Gastrocnemius medialis (tissue), 4 donors: ENCODE measurements at regions not wholly inside any gene's neighbourhood (a gene's known extent, or its start where the extent isn't known, plus 50 kb on each side); places are given as distances from the start of the nearest gene placed in this dataset.

Experiments used
- ATAC-seq, 2 donors: fragments of 150-250 bp; one replicate each; pipeline ENCODE4 v1.9.1; 2016
- DNase-seq, 2 donors: peaks; one replicate each; pipeline ENCODE4 v3.0.0-alpha.2; 2019
- H3K27ac ChIP-seq, 4 donors: fragments of 200-600 bp; sonication (generic); 1 replicate in 1 of 4; 2 replicates in 3 of 4; pipeline ENCODE4 v1.5.1; 2016 to 2018; ENCODE audit warnings: mild to moderate bottlenecking in 2 of 4, moderate library complexity in 1 of 4
- H3K27me3 ChIP-seq, 3 donors: fragments of 200-600 bp; sonication (generic) in 2 of 3; 1 replicate in 1 of 3; 2 replicates in 2 of 3; pipeline versions ENCODE4 v1.5.1 to v1.6.0; 2016 to 2019; ENCODE audit warnings: mild to moderate bottlenecking in 1 of 3, moderate library complexity in 1 of 3
- H3K36me3 ChIP-seq, 2 donors: fragments of 200-600 bp; sonication (generic) in 1 of 2; one replicate each; pipeline ENCODE4 v1.5.1; 2017 to 2018
- H3K4me1 ChIP-seq, 2 donors: fragments of 200-600 bp; sonication (generic) in 1 of 2; one replicate each; pipeline ENCODE4 v1.5.1; 2016 to 2017; ENCODE audit warnings: mild to moderate bottlenecking in 2 of 2
- H3K4me3 ChIP-seq, 4 donors: fragments of 200-600 bp; sonication (generic) in 3 of 4; 1 replicate in 1 of 4; 2 replicates in 3 of 4; pipeline ENCODE4 v1.5.1; 2016 to 2019; ENCODE audit warnings: mild to moderate bottlenecking in 2 of 4
- H3K9me3 ChIP-seq, 3 donors: fragments of 200-600 bp; sonication (generic) in 2 of 3; 1 replicate in 1 of 3; 2 replicates in 2 of 3; pipeline ENCODE4 v1.5.1; 2016 to 2019
- POLR2A ChIP-seq, 2 donors: fragments of 450-650 bp; IDR thresholded peaks; one replicate each; pipeline ENCODE4 v1.6.1; 2017; ENCODE audit warnings: antibody characterized with exemption in 2 of 2, mild to moderate bottlenecking in 2 of 2, moderate library complexity in 2 of 2
- in situ Hi-C, 4 donors: fragments of 200-750 bp; cut with MboI; loops; one replicate each; pipeline versions ENCODE4 v1.15.0 to v1.8.0; 2017; ENCODE audit warnings: low sequenced_read_pairs in 4 of 4
- intact Hi-C: fragments of 100-400 bp; cut with DNase I; formaldehyde crosslinking; loops from one replicate; pipeline ENCODE4 v1.15.1; 2023; ENCODE audit warnings: low total_unique reads
- TF ChIP-seq, protein P1 (sequence below), 5 experiments: fragments of 450-650 bp in 3 of 5; fragments of 200-600 bp in 2 of 5; sonication (generic) in 2 of 5; IDR thresholded peaks in 4 of 5; conservative IDR thresholded peaks in 1 of 5; 1 replicate in 4 of 5; 2 replicates in 1 of 5; pipeline ENCODE4 v1.5.1; 2016 to 2019; ENCODE audit warnings: antibody characterized with exemption in 5 of 5, mild to moderate bottlenecking in 3 of 5, moderate library complexity in 3 of 5

GRCh38 chr22:49181431-49181830, 646.2 kb downstream of the BRD1 start:
- in situ Hi-C loops: no loop called here
- Histone ChIP-seq H3K9me3 (no peaks in the 10 kb centered on the region), H3K36me3 (no peaks in the 10 kb centered on the region), H3K27ac (no peak overlapping the region), H3K27me3 (no peaks in the 10 kb centered on the region), H3K4me1 (no peaks in the 10 kb centered on the region), H3K4me3 (no peak overlapping the region)
- no peak for ATAC-seq
- no peak for DNase-seq
- intact Hi-C loops: no loop called here
- no peak for TF ChIP-seq POLR2A (IDR thresholded peaks at IDR 0.05)
- TF ChIP-seq, protein P1, sequence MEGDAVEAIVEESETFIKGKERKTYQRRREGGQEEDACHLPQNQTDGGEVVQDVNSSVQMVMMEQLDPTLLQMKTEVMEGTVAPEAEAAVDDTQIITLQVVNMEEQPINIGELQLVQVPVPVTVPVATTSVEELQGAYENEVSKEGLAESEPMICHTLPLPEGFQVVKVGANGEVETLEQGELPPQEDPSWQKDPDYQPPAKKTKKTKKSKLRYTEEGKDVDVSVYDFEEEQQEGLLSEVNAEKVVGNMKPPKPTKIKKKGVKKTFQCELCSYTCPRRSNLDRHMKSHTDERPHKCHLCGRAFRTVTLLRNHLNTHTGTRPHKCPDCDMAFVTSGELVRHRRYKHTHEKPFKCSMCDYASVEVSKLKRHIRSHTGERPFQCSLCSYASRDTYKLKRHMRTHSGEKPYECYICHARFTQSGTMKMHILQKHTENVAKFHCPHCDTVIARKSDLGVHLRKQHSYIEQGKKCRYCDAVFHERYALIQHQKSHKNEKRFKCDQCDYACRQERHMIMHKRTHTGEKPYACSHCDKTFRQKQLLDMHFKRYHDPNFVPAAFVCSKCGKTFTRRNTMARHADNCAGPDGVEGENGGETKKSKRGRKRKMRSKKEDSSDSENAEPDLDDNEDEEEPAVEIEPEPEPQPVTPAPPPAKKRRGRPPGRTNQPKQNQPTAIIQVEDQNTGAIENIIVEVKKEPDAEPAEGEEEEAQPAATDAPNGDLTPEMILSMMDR (IDR thresholded peaks at IDR 0.05 in 4 of 5, conservative IDR thresholded peaks at IDR 0.05 in 1 of 5): no peak

DNA sequence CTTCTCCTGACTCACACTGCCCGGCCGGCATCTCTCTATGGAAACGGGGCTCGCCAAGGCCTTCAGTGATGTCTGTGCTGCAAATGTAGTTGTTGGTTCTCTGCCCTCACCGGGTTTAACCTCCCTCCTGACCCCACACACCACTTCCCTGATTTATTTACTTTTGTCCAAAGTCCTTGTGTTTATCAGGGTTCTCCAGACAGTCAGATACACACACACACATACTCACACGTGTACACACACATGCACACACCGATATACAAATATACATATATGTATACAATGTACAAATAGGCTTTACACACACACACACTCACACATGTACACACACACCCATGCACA, 647.0 kb downstream of the BRD1 start:
- H3K4me3 ChIP-seq: no peak overlapping the region
- TF ChIP-seq, protein P1 (IDR thresholded peaks at IDR 0.05 in 4 of 5, conservative IDR thresholded peaks at IDR 0.05 in 1 of 5): no peak
- TF ChIP-seq POLR2A (IDR thresholded peaks at IDR 0.05): no peak
- H3K27me3 ChIP-seq: no peaks in the 10 kb centered on the region
- in situ Hi-C loops: no loop called here
- ATAC-seq (no peak), DNase-seq (no peak)
- intact Hi-C loops: no loop called here
- no peak overlapping the region for H3K27ac ChIP-seq
- H3K36me3 ChIP-seq: no peaks in the 10 kb centered on the region
- no peaks in the 10 kb centered on the region for H3K9me3 ChIP-seq
- H3K4me1 ChIP-seq: no peaks in the 10 kb centered on the region

DNA sequence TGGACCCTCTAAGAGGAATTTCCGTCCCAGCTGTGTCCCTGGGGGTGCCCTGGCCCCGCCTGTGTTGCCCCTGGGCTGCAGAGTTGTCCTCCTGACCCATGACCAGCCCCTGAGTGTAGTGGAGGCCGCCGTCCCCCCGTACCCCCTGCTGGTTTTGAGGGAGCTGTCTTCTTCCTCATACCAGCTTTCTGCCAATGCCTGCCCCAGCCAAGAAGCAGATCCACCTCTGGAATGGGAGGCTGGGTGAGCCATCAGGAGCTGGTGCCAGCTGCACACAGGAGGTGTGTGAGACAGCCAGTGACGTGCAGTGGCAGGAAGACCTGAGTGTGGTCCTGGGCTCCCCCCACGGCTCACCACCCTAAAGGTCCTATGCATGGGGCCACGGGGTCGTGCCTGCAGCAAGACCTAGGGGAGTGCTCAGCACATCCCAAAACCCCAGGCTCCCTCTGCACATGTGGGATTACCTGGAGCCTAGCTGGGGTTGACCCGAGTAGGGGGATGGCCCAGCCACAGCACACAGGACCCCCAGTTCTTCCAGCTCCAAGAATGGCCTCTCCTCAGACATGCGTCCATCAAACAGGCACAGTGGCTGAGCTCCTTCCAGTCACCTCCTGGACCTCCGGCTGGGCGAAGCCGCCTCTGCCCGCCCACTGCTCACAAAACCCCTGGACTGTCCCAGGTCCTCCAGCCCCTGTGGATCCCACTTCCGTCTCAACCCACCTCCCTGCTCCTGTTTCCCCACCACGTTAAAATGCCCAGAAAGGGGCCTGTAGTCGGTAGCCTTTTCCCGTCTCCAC, 647.6 kb downstream of the BRD1 start:
- no peak overlapping the region for H3K4me3 ChIP-seq
- ATAC-seq (no peak), DNase-seq (no peak)
- intact Hi-C loops: no loop called here
- H3K9me3 ChIP-seq: no peaks in the 10 kb centered on the region
- in situ Hi-C loops: no loop called here
- no peaks in the 10 kb centered on the region for H3K36me3 ChIP-seq
- H3K27me3 ChIP-seq: no peaks in the 10 kb centered on the region
- no peak for TF ChIP-seq POLR2A (IDR thresholded peaks at IDR 0.05)
- TF ChIP-seq, protein P1 (IDR thresholded peaks at IDR 0.05 in 4 of 5, conservative IDR thresholded peaks at IDR 0.05 in 1 of 5): no peak
- no peak overlapping the region for H3K27ac ChIP-seq
- no peaks in the 10 kb centered on the region for H3K4me1 ChIP-seq

DNA sequence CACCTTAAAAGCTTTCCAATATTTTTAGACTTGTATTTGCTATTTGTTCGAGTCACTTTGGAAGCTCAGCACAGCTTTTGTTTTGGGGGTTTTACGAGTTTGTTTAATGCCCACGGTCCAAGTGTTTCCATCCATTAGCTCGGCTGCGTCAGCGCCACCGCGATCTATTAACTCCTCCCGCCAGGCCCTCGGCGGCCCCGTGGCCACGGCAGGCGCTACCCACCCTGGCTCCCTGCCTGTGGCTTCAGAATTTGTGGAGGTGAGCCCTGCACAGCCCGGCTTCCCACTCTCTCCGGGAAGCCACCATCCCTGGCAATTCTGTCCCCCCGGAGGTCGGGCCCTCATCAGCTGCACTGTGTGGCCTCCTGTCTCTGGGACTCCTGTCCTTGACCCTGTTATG, 648.5 kb downstream of the BRD1 start:
- no peaks in the 10 kb centered on the region for H3K36me3 ChIP-seq
- H3K4me3 ChIP-seq: no peak overlapping the region
- TF ChIP-seq, protein P1 (IDR thresholded peaks at IDR 0.05 in 4 of 5, conservative IDR thresholded peaks at IDR 0.05 in 1 of 5): no peak
- ATAC-seq: no peak
- no peaks in the 10 kb centered on the region for H3K9me3 ChIP-seq
- DNase-seq: no peak
- H3K4me1 ChIP-seq: no peaks in the 10 kb centered on the region
- in situ Hi-C loops: no loop called here
- no peaks in the 10 kb centered on the region for H3K27me3 ChIP-seq
- intact Hi-C loops: no loop called here
- H3K27ac ChIP-seq: no peak overlapping the region
